Thyroid gland (tissue), 4 donors: ENCODE measurements at regions not wholly inside any gene's neighbourhood (a gene's known extent, or its start where the extent isn't known, plus 50 kb on each side); places are given as distances from the start of the nearest gene placed in this dataset.

Experiments used
- POLR2A ChIP-seq, 2 donors: fragments of 450-650 bp; IDR thresholded peaks; one replicate each; pipeline ENCODE4 v1.6.1; 2017; ENCODE audit warnings: antibody characterized with exemption in 2 of 2, mild to moderate bottlenecking in 2 of 2, moderate library complexity in 1 of 2
- TF ChIP-seq, protein P1 (sequence below), 6 experiments: fragments of 200-600 bp in 3 of 6; fragments of 450-650 bp in 3 of 6; sonication (generic) in 3 of 6; IDR thresholded peaks; one replicate each; pipeline ENCODE4 v1.5.1; 2016 to 2019; ENCODE audit warnings: antibody characterized with exemption in 6 of 6, mild to moderate bottlenecking in 2 of 6, inconsistent platforms in 1 of 6, moderate library complexity in 1 of 6

DNA sequence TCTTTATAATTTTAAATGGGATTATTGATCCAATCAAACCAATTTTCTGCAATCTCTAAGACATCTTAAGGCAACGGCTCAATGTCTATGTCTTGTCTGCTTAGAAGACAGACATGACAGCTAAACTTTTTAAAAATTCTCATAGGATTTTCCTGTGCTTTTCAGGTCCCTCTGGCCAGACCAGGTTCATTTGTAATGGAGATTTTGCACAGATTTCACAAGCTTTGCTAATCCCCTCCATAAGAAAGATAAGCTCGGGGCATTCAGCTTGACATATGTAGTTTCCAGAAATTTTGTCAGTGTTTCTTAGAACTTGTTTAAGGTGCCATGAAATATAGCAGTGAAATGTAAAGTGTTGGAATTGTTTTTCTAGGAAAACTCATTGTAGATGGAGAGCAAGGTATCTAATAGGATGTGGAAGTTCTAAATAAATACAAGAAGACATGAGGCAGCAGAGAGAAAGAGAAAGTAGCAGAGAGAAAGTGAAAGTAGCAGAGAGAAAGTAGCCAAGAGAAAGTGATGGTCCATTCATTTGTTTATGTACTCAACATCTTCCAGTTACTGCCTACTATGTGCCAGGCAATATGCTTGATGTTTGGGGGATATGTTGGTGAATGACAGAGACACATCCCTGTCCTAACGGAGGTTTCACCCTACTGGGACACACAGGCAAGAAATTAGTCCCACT lies 219.1 kb upstream of the ARHGAP42 start:
- TF ChIP-seq POLR2A (IDR thresholded peaks at IDR 0.05), result no peak
- TF ChIP-seq, protein P1, sequence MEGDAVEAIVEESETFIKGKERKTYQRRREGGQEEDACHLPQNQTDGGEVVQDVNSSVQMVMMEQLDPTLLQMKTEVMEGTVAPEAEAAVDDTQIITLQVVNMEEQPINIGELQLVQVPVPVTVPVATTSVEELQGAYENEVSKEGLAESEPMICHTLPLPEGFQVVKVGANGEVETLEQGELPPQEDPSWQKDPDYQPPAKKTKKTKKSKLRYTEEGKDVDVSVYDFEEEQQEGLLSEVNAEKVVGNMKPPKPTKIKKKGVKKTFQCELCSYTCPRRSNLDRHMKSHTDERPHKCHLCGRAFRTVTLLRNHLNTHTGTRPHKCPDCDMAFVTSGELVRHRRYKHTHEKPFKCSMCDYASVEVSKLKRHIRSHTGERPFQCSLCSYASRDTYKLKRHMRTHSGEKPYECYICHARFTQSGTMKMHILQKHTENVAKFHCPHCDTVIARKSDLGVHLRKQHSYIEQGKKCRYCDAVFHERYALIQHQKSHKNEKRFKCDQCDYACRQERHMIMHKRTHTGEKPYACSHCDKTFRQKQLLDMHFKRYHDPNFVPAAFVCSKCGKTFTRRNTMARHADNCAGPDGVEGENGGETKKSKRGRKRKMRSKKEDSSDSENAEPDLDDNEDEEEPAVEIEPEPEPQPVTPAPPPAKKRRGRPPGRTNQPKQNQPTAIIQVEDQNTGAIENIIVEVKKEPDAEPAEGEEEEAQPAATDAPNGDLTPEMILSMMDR (IDR thresholded peaks at IDR 0.05), result no peak
